GM23338 (cell line): ENCODE measurements at regions not wholly inside any gene's neighbourhood (a gene's known extent, or its start where the extent isn't known, plus 50 kb on each side); places are given as distances from the start of the nearest gene placed in this dataset.

ENCODE experiments used
- ATAC-seq: fragments of 200-7000 bp; cut with Tn5 transposase; 3 replicates; pipeline ENCODE4 v1.9.1; 2020
- DNase-seq: peaks from one replicate; pipeline ENCODE4 v3.0.0-alpha.2; 2015; ENCODE audit warnings: low spot score
- H2AFZ ChIP-seq: fragments of 200-600 bp; sonication (generic); 2 replicates; pipeline ENCODE4 v1.8.0; 2016; ENCODE audit warnings: antibody characterized with exemption, mild to moderate bottlenecking, moderate library complexity
- H3F3A ChIP-seq: fragments of 200-600 bp; sonication (generic); replicated peaks from 2 replicates; pipeline ENCODE4 v1.8.0; 2017; ENCODE audit warnings: antibody characterized with exemption, mixed run types, low read depth
- H3K27ac ChIP-seq: fragments of 200-600 bp; sonication (generic); 2 replicates; pipeline ENCODE4 v1.6.1; 2016; ENCODE audit warnings: low read depth
- H3K27me3 ChIP-seq: fragments of 200-600 bp; sonication (generic); 2 replicates; pipeline ENCODE4 v1.8.0; 2016; ENCODE audit warnings: mild to moderate bottlenecking, mixed run types, moderate library complexity; ENCODE audit not compliant: insufficient read depth
- H3K36me3 ChIP-seq: fragments of 200-600 bp; sonication (generic); 2 replicates; pipeline ENCODE4 v1.8.0; 2016; ENCODE audit warnings: mild to moderate bottlenecking; ENCODE audit not compliant: insufficient read depth
- H3K4me1 ChIP-seq: fragments of 200-600 bp; sonication (generic); 2 replicates; pipeline ENCODE4 v1.8.0; 2016; ENCODE audit warnings: mild to moderate bottlenecking, moderate library complexity; ENCODE audit not compliant: insufficient read depth
- H3K4me2 ChIP-seq: fragments of 200-600 bp; sonication (generic); 2 replicates; pipeline ENCODE4 v1.7.1; 2017; ENCODE audit warnings: mixed run types
- H3K4me3 ChIP-seq: fragments of 200-600 bp; sonication (generic); 2 replicates; pipeline ENCODE4 v1.6.1; 2016; ENCODE audit warnings: mixed run types
- H3K79me2 ChIP-seq: fragments of 200-600 bp; sonication (generic); replicated peaks from 2 replicates; pipeline ENCODE4 v1.8.0; 2017; ENCODE audit warnings: mild to moderate bottlenecking; ENCODE audit not compliant: insufficient read depth
- H3K9me2 ChIP-seq: fragments of 200-600 bp; sonication (generic); 2 replicates; pipeline ENCODE4 v1.8.0; 2017; ENCODE audit not compliant: insufficient read depth
- H4K20me1 ChIP-seq: fragments of 200-600 bp; sonication (generic); replicated peaks from 2 replicates; pipeline ENCODE4 v1.8.0; 2017; ENCODE audit warnings: mild to moderate bottlenecking; ENCODE audit not compliant: insufficient read depth
- H3K27ac Mint-ChIP-seq: 2 replicates; pipeline ENCODE4 v1.8.0; 2020; ENCODE audit warnings: inconsistent platforms, mild to moderate bottlenecking, moderate library complexity, mixed read lengths
- H3K27me3 Mint-ChIP-seq: 3 replicates; pipeline ENCODE4 v1.8.0; 2022; ENCODE audit warnings: low read depth, mild to moderate bottlenecking, moderate library complexity, mixed read lengths, inconsistent platforms; ENCODE audit not compliant: insufficient read depth, poor library complexity
- H3K36me3 Mint-ChIP-seq: 3 replicates; pipeline ENCODE4 v1.8.0; 2021; ENCODE audit warnings: low read depth, mild to moderate bottlenecking, inconsistent platforms, moderate library complexity, mixed read lengths
- H3K4me1 Mint-ChIP-seq: 3 replicates; pipeline ENCODE4 v1.8.0; 2020; ENCODE audit warnings: mild to moderate bottlenecking, inconsistent platforms, mixed read lengths
- H3K4me3 Mint-ChIP-seq: 3 replicates; pipeline ENCODE4 v1.8.0; 2021; ENCODE audit warnings: moderate library complexity, mild to moderate bottlenecking, inconsistent platforms, mixed read lengths
- H3K9me3 Mint-ChIP-seq: 3 replicates; pipeline ENCODE4 v1.8.0; 2020; ENCODE audit warnings: moderate library complexity, mild to moderate bottlenecking, inconsistent platforms, mixed read lengths
- CTCF ChIP-seq, 2 experiments: fragments of 200-600 bp in 1 of 2; sonication (generic) in 1 of 2; conservative IDR thresholded peaks; 2 replicates each; pipeline versions ENCODE4 v1.5.1 to v1.6.1; 2016 to 2017; ENCODE audit warnings: antibody characterized with exemption in 2 of 2, low read depth in 2 of 2, mild to moderate bottlenecking in 2 of 2, moderate library complexity in 1 of 2
- EZH2 ChIP-seq: fragments of 200-600 bp; sonication (generic); IDR thresholded peaks from one replicate; pipeline ENCODE4 v1.8.0; 2017; ENCODE audit warnings: antibody characterized with exemption, mild to moderate bottlenecking, low read depth; ENCODE audit not compliant: unreplicated experiment
- EZH2phosphoT487 ChIP-seq: fragments of 200-600 bp; sonication (generic); IDR thresholded peaks from one replicate; pipeline ENCODE4 v1.8.1; 2018; ENCODE audit warnings: antibody characterized with exemption; ENCODE audit not compliant: unreplicated experiment
- TF ChIP-seq, protein P1 (sequence below): IDR thresholded peaks from 2 replicates; pipeline ENCODE4 v1.6.1; 2016; ENCODE audit warnings: antibody characterized with exemption
- TF ChIP-seq, protein P2 (sequence below): fragments of 250-450 bp; sonication (Bioruptor Pico); IDR thresholded peaks from 2 replicates; pipeline ENCODE4 v1.5.0; 2020; ENCODE audit warnings: mild to moderate bottlenecking, moderate library complexity

DNA sequence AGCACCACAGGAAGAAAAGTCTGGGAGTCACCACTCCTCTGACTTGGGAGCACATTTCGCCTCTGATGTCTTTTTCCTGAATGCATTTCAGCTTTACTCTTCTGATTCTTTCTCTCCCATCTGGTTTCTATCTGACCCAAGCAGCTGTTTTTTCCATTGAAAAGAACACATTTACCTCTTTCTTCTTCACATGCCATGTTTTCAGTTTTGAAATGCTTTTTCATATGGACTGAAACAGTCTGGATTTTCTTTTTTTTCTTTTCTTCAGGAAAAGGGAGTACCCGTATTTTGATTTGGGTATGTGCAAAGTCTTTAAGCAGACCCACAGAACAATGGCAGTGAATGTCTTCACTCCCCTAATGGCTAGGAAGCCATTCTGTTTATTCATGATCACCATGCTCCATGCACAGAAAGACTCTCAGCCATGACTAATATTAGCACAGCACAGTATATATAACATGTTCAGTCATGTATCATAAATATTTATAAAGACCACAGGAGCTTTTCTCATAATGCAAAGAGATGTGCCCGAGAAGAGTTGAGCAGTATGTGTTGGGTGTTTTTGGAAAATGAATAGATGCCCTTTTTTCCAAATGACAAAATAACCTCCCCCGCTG is 82.7 kb upstream of the LRIG1 start:
- ATAC-seq = no peak
- Histone ChIP-seq H3F3A (no peaks in the 10 kb centered on the region), H3K9me2 (peaks cover 5% of the 10 kb centered on the region; the same call in 1 of the 2 replicates), H3K27me3 (no peaks in the 10 kb centered on the region), H4K20me1 (no peaks in the 10 kb centered on the region), H3K27ac (no peak overlapping the region), H3K4me1 (no peaks in the 10 kb centered on the region), H3K79me2 (no peaks in the 10 kb centered on the region), H2AFZ (no peak overlapping the region), H3K4me2 (no peak overlapping the region), H3K4me3 (no peak overlapping the region), H3K36me3 (no peaks in the 10 kb centered on the region)
- no peak for TF ChIP-seq CTCF (conservative IDR thresholded peaks at IDR 0.05; ENCODE audit: low read depth in 2 of 2)
- TF ChIP-seq, protein P1, sequence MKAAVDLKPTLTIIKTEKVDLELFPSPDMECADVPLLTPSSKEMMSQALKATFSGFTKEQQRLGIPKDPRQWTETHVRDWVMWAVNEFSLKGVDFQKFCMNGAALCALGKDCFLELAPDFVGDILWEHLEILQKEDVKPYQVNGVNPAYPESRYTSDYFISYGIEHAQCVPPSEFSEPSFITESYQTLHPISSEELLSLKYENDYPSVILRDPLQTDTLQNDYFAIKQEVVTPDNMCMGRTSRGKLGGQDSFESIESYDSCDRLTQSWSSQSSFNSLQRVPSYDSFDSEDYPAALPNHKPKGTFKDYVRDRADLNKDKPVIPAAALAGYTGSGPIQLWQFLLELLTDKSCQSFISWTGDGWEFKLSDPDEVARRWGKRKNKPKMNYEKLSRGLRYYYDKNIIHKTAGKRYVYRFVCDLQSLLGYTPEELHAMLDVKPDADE = no peak
- no peak for TF ChIP-seq EZH2phosphoT487
- no peak for TF ChIP-seq EZH2
- TF ChIP-seq, protein P2, sequence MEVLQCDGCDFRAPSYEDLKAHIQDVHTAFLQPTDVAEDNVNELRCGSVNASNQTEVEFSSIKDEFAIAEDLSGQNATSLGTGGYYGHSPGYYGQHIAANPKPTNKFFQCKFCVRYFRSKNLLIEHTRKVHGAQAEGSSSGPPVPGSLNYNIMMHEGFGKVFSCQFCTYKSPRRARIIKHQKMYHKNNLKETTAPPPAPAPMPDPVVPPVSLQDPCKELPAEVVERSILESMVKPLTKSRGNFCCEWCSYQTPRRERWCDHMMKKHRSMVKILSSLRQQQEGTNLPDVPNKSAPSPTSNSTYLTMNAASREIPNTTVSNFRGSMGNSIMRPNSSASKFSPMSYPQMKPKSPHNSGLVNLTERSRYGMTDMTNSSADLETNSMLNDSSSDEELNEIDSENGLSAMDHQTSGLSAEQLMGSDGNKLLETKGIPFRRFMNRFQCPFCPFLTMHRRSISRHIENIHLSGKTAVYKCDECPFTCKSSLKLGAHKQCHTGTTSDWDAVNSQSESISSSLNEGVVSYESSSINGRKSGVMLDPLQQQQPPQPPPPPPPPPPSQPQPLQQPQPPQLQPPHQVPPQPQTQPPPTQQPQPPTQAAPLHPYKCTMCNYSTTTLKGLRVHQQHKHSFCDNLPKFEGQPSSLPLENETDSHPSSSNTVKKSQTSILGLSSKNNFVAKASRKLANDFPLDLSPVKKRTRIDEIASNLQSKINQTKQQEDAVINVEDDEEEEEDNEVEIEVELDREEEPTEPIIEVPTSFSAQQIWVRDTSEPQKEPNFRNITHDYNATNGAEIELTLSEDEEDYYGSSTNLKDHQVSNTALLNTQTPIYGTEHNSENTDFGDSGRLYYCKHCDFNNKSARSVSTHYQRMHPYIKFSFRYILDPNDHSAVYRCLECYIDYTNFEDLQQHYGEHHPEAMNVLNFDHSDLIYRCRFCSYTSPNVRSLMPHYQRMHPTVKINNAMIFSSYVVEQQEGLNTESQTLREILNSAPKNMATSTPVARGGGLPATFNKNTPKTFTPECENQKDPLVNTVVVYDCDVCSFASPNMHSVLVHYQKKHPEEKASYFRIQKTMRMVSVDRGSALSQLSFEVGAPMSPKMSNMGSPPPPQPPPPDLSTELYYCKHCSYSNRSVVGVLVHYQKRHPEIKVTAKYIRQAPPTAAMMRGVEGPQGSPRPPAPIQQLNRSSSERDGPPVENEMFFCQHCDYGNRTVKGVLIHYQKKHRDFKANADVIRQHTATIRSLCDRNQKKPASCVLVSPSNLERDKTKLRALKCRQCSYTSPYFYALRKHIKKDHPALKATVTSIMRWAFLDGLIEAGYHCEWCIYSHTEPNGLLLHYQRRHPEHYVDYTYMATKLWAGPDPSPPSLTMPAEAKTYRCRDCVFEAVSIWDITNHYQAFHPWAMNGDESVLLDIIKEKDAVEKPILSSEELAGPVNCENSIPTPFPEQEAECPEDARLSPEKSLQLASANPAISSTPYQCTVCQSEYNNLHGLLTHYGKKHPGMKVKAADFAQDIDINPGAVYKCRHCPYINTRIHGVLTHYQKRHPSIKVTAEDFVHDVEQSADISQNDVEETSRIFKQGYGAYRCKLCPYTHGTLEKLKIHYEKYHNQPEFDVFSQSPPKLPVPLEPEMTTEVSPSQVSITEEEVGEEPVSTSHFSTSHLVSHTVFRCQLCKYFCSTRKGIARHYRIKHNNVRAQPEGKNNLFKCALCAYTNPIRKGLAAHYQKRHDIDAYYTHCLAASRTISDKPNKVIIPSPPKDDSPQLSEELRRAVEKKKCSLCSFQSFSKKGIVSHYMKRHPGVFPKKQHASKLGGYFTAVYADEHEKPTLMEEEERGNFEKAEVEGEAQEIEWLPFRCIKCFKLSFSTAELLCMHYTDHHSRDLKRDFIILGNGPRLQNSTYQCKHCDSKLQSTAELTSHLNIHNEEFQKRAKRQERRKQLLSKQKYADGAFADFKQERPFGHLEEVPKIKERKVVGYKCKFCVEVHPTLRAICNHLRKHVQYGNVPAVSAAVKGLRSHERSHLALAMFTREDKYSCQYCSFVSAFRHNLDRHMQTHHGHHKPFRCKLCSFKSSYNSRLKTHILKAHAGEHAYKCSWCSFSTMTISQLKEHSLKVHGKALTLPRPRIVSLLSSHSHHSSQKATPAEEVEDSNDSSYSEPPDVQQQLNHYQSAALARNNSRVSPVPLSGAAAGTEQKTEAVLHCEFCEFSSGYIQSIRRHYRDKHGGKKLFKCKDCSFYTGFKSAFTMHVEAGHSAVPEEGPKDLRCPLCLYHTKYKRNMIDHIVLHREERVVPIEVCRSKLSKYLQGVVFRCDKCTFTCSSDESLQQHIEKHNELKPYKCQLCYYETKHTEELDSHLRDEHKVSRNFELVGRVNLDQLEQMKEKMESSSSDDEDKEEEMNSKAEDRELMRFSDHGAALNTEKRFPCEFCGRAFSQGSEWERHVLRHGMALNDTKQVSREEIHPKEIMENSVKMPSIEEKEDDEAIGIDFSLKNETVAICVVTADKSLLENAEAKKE (CRISPR knock-in tag) = no peak
- Mint-ChIP-seq H3K27ac (no peak overlapping the region), H3K4me1 (peaks cover 10% of the 10 kb centered on the region), H3K4me3 (no peak overlapping the region), H3K27me3 (no peaks in the 10 kb centered on the region), H3K9me3 (peaks cover 11% of the 10 kb centered on the region), H3K36me3 (peaks cover 11% of the 10 kb centered on the region)
- DNase-seq = no peak
